Liver (tissue), 8 donors: ENCODE measurements at regions not wholly inside any gene's neighbourhood (a gene's known extent, or its start where the extent isn't known, plus 50 kb on each side); places are given as distances from the start of the nearest gene placed in this dataset.

Experiments used
- DNase-seq: peaks from one replicate; pipeline ENCODE4 v3.0.0-alpha.2; 2017; ENCODE audit warnings: low spot score
- H3K27ac ChIP-seq, 2 donors: one replicate each; pipeline ENCODE4 v1.7.0; 2013; ENCODE audit warnings: inconsistent platforms in 2 of 2, low read length in 2 of 2, control low read depth in 1 of 2, low read depth in 1 of 2, mild to moderate bottlenecking in 1 of 2
- H3K27me3 ChIP-seq, 4 donors: one replicate each; pipeline versions ENCODE4 v1.6.1 to v1.7.0; 2013; ENCODE audit warnings: low read length in 3 of 4, inconsistent platforms in 1 of 4, mild to moderate bottlenecking in 1 of 4, moderate library complexity in 1 of 4; ENCODE audit not compliant: control insufficient read depth in 4 of 4, insufficient read depth in 4 of 4
- H3K36me3 ChIP-seq, 4 donors: one replicate each; pipeline versions ENCODE4 v1.6.1 to v1.7.0; 2013; ENCODE audit warnings: low read length in 3 of 4, mild to moderate bottlenecking in 3 of 4, low read depth in 1 of 4, moderate library complexity in 1 of 4; ENCODE audit not compliant: control insufficient read depth in 4 of 4, insufficient read depth in 3 of 4
- H3K4me1 ChIP-seq, 4 donors: one replicate each; pipeline versions ENCODE4 v1.6.1 to v1.7.0; 2013; ENCODE audit warnings: low read length in 3 of 4, mild to moderate bottlenecking in 3 of 4, moderate library complexity in 1 of 4; ENCODE audit not compliant: control insufficient read depth in 4 of 4, insufficient read depth in 4 of 4
- H3K4me3 ChIP-seq, 3 donors: one replicate each; pipeline versions ENCODE4 v1.6.1 to v1.7.0; 2013; ENCODE audit warnings: low read length in 3 of 3, control low read depth in 1 of 3, low read depth in 1 of 3, mild to moderate bottlenecking in 1 of 3
- H3K9ac ChIP-seq, 2 donors: one replicate each; pipeline ENCODE4 v1.7.0; 2013; ENCODE audit warnings: low read length in 2 of 2, mild to moderate bottlenecking in 2 of 2, moderate library complexity in 2 of 2, control low read depth in 1 of 2, low read depth in 1 of 2
- H3K9me3 ChIP-seq, 4 donors: one replicate each; pipeline versions ENCODE4 v1.6.1 to v1.7.0; 2013; ENCODE audit warnings: low read length in 3 of 4; ENCODE audit not compliant: control insufficient read depth in 4 of 4
- EGR1 ChIP-seq, 2 donors: IDR thresholded peaks; 2 replicates each; pipeline ENCODE4 v1.6.1; 2016 to 2018; ENCODE audit warnings: antibody characterized with exemption in 2 of 2, low read depth in 2 of 2
- FOXA1 ChIP-seq: IDR thresholded peaks from 2 replicates; pipeline ENCODE4 v1.6.1; 2016; ENCODE audit warnings: antibody characterized with exemption
- FOXA2 ChIP-seq: IDR thresholded peaks from 2 replicates; pipeline ENCODE4 v1.6.1; 2016; ENCODE audit warnings: antibody characterized with exemption
- GABPA ChIP-seq, 2 donors: IDR thresholded peaks in 1 of 2; conservative IDR thresholded peaks in 1 of 2; 2 replicates each; pipeline ENCODE4 v1.6.1; 2016; ENCODE audit warnings: antibody characterized with exemption in 2 of 2, mild to moderate bottlenecking in 1 of 2, moderate library complexity in 1 of 2
- HNF4G ChIP-seq: IDR thresholded peaks from 2 replicates; pipeline ENCODE4 v1.6.1; 2016; ENCODE audit warnings: antibody characterized with exemption
- JUND ChIP-seq, 2 donors: IDR thresholded peaks; 2 replicates each; pipeline ENCODE4 v1.6.1; 2016; ENCODE audit warnings: antibody characterized with exemption in 2 of 2
- NR2F2 ChIP-seq: IDR thresholded peaks from 2 replicates; pipeline ENCODE4 v1.6.1; 2016; ENCODE audit warnings: antibody characterized with exemption
- SP1 ChIP-seq: IDR thresholded peaks from 2 replicates; pipeline ENCODE4 v1.6.1; 2018; ENCODE audit warnings: antibody characterized with exemption, mild to moderate bottlenecking
- YY1 ChIP-seq: IDR thresholded peaks from 2 replicates; pipeline ENCODE4 v1.6.1; 2016; ENCODE audit warnings: antibody characterized with exemption, mild to moderate bottlenecking
- WGBS: extraction: QIAGEN DNeasy Blood & Tissue Kit; methylation state at CpG from one replicate; pipeline ENCODE4 v1.1.7; 2013; 5-methylcytosine and 5-hydroxymethylcytosine counted together
- TF ChIP-seq, protein P1 (sequence below): IDR thresholded peaks from 2 replicates; pipeline ENCODE4 v1.6.1; 2016; ENCODE audit warnings: antibody characterized with exemption
- TF ChIP-seq, protein P2 (sequence below): IDR thresholded peaks from 2 replicates; pipeline ENCODE4 v1.6.1; 2016; ENCODE audit warnings: antibody characterized with exemption, mild to moderate bottlenecking
- TF ChIP-seq, protein P3 (sequence below): IDR thresholded peaks from 2 replicates; pipeline ENCODE4 v1.6.1; 2016; ENCODE audit warnings: antibody characterized with exemption
- TF ChIP-seq, protein P4 (sequence below): fragments of 150-350 bp; IDR thresholded peaks from 2 replicates; pipeline ENCODE4 v1.5.1; 2017; ENCODE audit warnings: improper control_type of control experiment, low read depth, low read length; ENCODE audit not compliant: missing input control
- donor health status: healthy.
- donor health status: healthy.
- donor health status: healthy.
- donor health status: healthy.
- donor health status: healthy.

DNA sequence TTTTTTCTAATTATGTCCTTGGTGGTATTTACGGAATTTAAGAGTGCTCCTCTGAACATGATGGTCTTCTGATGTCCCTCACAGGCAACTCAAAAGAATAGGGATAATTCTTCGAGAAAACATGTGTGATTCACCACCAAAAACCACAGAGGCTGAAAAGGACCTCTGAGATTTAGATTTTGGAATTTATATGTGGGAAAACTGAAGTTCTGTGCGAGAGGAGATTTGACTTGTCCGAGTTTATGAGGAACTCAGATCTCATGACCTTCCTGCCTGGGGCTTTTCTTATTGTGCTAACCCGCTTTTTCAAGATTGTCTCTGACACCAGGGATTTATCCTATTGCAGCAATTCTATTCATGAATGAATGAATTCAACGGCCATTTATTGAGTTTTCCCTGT, 142.4 kb downstream of the FAM43A start:
- no peaks in the 10 kb centered on the region for H3K9me3 ChIP-seq
- H3K27me3 ChIP-seq = no peaks in the 10 kb centered on the region
- H3K9ac ChIP-seq = no peak overlapping the region
- no peaks in the 10 kb centered on the region for H3K36me3 ChIP-seq
- no peak overlapping the region for H3K27ac ChIP-seq
- H3K4me1 ChIP-seq = no peaks in the 10 kb centered on the region
- DNase-seq = no peak
- TF ChIP-seq, protein P1, sequence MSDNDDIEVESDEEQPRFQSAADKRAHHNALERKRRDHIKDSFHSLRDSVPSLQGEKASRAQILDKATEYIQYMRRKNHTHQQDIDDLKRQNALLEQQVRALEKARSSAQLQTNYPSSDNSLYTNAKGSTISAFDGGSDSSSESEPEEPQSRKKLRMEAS = no peak
- TF ChIP-seq, protein P2, sequence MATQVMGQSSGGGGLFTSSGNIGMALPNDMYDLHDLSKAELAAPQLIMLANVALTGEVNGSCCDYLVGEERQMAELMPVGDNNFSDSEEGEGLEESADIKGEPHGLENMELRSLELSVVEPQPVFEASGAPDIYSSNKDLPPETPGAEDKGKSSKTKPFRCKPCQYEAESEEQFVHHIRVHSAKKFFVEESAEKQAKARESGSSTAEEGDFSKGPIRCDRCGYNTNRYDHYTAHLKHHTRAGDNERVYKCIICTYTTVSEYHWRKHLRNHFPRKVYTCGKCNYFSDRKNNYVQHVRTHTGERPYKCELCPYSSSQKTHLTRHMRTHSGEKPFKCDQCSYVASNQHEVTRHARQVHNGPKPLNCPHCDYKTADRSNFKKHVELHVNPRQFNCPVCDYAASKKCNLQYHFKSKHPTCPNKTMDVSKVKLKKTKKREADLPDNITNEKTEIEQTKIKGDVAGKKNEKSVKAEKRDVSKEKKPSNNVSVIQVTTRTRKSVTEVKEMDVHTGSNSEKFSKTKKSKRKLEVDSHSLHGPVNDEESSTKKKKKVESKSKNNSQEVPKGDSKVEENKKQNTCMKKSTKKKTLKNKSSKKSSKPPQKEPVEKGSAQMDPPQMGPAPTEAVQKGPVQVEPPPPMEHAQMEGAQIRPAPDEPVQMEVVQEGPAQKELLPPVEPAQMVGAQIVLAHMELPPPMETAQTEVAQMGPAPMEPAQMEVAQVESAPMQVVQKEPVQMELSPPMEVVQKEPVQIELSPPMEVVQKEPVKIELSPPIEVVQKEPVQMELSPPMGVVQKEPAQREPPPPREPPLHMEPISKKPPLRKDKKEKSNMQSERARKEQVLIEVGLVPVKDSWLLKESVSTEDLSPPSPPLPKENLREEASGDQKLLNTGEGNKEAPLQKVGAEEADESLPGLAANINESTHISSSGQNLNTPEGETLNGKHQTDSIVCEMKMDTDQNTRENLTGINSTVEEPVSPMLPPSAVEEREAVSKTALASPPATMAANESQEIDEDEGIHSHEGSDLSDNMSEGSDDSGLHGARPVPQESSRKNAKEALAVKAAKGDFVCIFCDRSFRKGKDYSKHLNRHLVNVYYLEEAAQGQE = no peak
- TF ChIP-seq FOXA2 (no peak), HNF4G (no peak), EGR1 (IDR thresholded peaks at IDR 0.05; ENCODE audit: low read depth in 2 of 2) (no peak), NR2F2 (no peak), YY1 (no peak), JUND (IDR thresholded peaks at IDR 0.05) (no peak), GABPA (IDR thresholded peaks at IDR 0.05 in 1 of 2, conservative IDR thresholded peaks at IDR 0.05 in 1 of 2) (no peak)
- TF ChIP-seq, protein P3, sequence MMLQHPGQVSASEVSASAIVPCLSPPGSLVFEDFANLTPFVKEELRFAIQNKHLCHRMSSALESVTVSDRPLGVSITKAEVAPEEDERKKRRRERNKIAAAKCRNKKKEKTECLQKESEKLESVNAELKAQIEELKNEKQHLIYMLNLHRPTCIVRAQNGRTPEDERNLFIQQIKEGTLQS = no peak
- TF ChIP-seq, protein P4, sequence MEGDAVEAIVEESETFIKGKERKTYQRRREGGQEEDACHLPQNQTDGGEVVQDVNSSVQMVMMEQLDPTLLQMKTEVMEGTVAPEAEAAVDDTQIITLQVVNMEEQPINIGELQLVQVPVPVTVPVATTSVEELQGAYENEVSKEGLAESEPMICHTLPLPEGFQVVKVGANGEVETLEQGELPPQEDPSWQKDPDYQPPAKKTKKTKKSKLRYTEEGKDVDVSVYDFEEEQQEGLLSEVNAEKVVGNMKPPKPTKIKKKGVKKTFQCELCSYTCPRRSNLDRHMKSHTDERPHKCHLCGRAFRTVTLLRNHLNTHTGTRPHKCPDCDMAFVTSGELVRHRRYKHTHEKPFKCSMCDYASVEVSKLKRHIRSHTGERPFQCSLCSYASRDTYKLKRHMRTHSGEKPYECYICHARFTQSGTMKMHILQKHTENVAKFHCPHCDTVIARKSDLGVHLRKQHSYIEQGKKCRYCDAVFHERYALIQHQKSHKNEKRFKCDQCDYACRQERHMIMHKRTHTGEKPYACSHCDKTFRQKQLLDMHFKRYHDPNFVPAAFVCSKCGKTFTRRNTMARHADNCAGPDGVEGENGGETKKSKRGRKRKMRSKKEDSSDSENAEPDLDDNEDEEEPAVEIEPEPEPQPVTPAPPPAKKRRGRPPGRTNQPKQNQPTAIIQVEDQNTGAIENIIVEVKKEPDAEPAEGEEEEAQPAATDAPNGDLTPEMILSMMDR = no peak
- WGBS = 87% methylated on average over 6 of the region's 6 CpGs
- no peak overlapping the region for H3K4me3 ChIP-seq

DNA sequence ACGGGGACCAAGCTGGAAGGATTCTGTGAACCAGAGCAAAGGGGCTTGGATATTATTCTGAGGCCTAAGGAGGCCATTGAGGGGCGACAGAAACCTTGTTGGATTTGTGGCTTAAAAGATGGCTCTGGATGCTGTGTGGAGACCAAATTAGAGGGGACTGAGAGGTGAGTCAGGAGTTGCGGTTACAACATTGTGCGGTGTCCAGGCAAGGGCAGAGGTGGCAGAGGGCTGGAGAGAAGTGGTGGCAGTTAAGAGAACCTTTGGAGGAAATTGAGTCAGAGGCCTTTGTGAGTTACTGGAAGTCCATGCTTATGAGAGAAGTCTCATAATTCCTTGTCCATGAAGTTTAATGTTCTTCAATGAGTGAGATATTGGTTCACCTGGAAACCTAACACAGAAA, 143.2 kb downstream of the FAM43A start:
- H3K4me1 ChIP-seq = no peaks in the 10 kb centered on the region
- 82% methylated on average over 4 of the region's 4 CpGs for WGBS
- DNase-seq = no peak
- TF ChIP-seq YY1 (no peak), FOXA2 (no peak), FOXA1 (no peak), NR2F2 (no peak), SP1 (no peak)
- TF ChIP-seq, protein P1 = no peak
- TF ChIP-seq, protein P2 = no peak
- no peaks in the 10 kb centered on the region for H3K9me3 ChIP-seq
- no peaks in the 10 kb centered on the region for H3K27me3 ChIP-seq
- no peaks in the 10 kb centered on the region for H3K36me3 ChIP-seq
- no peak overlapping the region for H3K9ac ChIP-seq
- no peak overlapping the region for H3K4me3 ChIP-seq
- H3K27ac ChIP-seq = no peak overlapping the region
